SK-N-MC (cell line): ENCODE measurements at regions not wholly inside any gene's neighbourhood (a gene's known extent, or its start where the extent isn't known, plus 50 kb on each side); places are given as distances from the start of the nearest gene placed in this dataset.

Source experiments
- EZH2 ChIP-seq: fragments of 200-600 bp; sonication (generic); IDR thresholded peaks from one replicate; pipeline ENCODE4 v1.6.1; 2017; ENCODE audit warnings: antibody characterized with exemption
- POLR2AphosphoS5 ChIP-seq: IDR thresholded peaks from 2 replicates; pipeline ENCODE4 v1.6.1; 2012; ENCODE audit warnings: mild to moderate bottlenecking, low read depth, low read length, borderline replicate concordance

- TF ChIP-seq EZH2 (no peak), POLR2AphosphoS5 (no peak)
These were observed 447.9 kb upstream of the SGCD start for GRCh38 chr5:155878991-155879575.
